GM18526 (cell line): ENCODE measurements at regions not wholly inside any gene's neighbourhood (a gene's known extent, or its start where the extent isn't known, plus 50 kb on each side); places are given as distances from the start of the nearest gene placed in this dataset.

ENCODE experiments used
- POLR2A ChIP-seq: IDR thresholded peaks from 3 replicates; pipeline ENCODE4 v1.6.1; 2011; ENCODE audit not compliant: insufficient read length; ENCODE audit errors: extremely low read depth

DNA sequence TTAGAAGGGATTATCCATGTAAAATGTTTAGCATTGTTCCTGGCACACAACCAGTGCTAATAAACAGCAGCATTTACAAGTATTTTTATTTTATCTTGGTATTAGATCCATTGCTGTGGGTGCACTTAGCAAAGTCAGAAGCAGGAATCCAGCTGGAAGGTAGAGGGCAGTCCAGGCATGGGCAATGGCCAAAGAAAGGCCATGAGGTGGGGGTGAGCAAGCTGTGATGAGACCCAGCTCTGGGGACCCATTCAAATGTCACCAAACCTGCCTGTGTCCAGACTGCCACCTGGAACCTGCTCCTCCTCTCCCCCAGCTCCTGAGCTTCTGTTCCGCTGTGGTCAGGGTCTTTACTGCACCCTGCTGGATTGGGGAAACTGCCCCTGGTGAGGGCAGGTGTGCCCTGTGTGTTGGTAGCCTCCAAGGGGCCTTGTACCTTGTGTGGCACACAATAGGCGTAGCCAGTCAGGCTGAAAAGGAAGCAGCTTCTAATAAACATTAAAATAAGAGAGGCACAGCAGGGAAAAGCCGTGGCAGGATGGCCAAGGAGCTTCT is 118.0 kb upstream of the CRHR1 start:
- no peak for TF ChIP-seq POLR2A

DNA sequence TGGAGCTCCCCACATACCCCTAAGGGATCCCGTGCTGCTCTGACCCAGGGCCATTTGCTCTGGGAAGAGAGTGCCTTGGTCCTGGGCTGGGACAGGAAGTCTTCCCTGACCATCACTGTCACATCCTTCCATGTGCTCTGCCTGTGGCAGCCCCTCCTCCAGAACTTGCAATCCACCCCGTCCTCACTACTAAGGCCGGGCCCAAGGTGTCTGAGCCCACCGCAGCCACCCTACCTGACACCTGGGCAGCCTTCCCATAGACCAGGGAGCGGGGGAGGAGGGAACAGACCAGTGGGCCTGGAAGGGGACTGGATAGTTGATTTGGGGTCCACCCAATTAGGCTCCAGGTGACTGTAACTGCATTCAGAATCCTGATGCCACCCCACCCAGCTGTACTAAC is 117.5 kb upstream of the CRHR1 start:
- no peak for TF ChIP-seq POLR2A

DNA sequence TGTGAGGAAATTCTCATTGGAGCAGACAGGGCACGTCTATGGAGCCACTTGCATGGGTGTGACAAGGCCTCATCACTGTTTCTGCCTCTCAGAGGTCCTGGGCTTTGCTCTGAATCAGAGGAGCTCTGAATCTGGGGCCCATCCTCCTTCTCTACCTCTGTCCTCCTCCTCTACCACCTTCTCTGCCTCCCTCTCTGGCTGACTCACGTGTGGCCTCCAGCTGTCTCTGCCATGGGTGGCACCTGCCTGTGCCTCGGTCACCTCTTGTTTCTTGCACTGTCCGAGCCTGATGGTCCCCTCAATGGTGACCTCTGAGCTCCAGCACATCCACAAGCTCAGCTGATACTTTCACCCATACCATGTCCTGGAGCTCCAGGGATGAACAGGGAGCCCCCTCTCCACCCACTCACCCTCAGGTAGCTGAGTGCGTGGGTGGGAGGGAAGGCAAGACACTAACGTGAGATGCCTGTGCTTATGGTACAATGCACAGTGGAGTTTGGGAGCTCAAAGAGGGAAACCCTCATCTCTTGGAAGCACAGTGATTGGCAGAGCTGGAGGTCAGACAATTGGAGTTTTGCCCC is 116.4 kb upstream of the CRHR1 start:
- no peak for TF ChIP-seq POLR2A

DNA sequence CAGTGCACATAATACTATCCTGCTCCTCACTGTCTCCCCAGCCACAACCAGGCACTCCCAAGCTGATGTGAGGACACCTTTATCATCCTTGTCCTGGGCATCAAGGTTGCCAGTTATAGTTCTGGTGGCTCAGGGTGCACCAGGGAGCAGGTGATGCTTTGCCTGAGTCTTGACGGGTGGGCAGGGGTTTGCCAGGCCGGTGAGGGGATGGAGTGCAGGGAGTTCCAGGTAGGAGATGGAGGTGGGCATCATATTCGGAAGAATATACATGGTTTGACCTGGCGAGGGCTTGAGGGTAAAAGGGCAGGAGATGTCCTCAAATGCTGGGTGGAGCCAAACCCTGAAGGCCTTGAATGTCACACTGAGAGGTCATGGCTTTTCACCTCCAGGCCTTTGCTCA is 115.8 kb upstream of the CRHR1 start:
- no peak for TF ChIP-seq POLR2A

DNA sequence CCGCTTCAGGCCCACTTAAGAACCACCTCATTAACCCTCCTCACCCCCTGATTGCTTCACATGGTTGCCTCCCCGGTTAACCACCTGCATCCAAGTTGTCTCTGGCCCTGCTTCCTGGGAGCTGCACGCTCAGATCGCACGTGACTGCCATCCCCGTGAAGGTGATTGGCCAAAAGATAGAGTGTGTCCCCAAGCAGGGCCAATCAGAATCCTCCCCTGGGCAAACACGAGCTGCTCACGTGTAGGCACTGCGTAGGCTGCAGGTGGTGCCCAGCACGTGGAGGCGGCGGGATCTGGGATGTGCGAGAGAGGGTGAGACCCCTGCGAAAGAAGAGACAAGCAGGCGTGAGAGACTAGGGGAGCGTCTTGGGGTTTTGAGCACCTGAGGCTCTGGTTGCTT is 111.8 kb upstream of the CRHR1 start:
- no peak for TF ChIP-seq POLR2A

DNA sequence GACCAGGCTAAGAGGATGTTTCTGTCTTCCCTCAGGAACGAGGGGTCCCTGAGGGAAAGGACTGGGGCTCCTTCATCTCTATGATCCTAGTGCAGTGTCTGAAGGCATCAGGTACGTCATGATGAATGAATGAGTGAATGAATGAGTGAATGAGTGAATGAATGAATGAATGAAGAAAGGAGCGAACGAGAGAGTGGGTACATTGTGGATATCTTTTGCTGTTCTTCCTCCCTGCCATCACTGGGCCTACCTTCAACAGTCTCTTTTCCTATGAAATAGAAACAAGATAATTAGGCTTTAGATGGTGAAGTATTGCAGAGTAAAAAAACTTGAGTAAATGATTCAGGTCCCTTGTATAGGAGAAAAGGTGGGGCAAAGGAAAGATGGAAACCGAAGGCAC is 111.3 kb upstream of the CRHR1 start:
- TF ChIP-seq POLR2A: no peak

DNA sequence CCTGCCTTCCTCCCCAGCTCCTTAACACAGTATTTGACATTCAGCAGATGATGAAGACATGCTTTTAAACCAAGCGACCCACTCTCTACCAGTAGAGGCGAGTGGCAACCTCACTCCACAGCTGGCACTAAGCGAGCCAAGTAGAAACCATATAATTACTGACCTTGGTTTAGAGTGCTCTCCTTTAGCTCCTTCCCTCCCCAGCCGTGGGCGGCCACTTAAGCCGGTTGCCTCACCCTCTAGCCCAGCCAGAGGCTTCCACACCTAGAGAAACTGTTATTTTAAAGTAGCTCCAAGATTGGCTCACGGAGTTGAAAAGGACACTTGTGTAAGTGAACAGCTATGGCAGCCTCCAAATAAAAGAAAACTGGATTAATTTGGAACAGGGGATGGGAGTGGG is 109.1 kb upstream of the CRHR1 start:
- TF ChIP-seq POLR2A: no peak

DNA sequence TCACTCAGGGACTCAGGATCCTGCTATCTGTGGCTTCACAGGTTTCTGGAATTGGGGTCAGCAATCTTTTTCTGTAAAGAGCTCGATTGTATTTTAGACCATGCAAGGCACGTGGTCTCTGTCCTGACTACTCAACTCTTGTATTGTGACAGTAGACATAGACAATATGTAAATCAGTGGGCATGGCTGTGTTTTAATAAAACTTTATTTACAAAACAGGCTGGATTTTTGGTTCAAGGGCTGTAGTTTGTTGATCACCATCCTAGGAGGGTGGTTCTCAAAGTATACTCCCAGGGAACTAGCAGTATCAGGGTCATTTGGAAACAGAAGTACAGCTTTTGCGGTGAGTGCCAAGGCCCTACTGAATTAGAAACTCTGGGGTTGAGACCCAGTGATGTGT is 108.2 kb upstream of the CRHR1 start:
- no peak for TF ChIP-seq POLR2A

DNA sequence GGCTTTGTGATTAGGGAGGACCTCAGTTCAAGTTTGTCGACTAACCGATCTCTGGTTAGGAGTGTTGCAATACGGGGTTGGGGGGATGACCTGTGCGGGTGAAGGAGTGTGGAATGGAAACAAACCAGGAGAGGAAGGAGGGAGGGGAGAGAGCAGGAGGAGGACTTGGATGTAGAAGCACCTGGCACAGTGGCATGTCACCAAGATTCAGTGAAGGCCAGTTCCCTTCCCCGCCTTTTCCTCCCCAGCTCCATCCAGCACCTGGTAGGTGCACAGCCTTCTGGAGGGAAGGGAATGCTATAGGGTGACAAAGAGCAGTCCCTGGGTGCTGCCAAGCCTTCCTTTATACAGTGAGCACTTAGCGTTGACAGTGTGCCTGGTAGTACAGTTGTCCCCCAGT is 107.4 kb upstream of the CRHR1 start:
- no peak for TF ChIP-seq POLR2A

DNA sequence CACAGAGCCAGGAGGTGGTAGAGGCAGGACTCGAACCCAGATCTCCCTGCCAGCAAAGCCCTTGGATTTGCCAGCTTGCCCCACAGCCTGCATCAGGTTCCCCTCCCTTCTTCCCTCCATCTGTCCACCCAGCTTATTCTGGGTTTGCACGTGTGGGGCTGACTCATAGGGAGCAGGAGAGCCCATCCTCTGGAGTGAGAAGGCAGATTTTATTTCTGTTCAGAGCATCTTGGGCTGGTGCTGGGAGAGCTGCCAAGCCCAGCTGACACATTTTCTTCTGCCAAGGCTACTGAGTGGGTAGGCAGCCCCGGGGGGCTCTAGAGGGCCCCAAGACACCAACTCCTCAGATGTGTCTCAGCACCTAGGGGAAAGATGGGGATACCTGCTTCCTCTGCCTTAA is 106.3 kb upstream of the CRHR1 start:
- TF ChIP-seq POLR2A: no peak

DNA sequence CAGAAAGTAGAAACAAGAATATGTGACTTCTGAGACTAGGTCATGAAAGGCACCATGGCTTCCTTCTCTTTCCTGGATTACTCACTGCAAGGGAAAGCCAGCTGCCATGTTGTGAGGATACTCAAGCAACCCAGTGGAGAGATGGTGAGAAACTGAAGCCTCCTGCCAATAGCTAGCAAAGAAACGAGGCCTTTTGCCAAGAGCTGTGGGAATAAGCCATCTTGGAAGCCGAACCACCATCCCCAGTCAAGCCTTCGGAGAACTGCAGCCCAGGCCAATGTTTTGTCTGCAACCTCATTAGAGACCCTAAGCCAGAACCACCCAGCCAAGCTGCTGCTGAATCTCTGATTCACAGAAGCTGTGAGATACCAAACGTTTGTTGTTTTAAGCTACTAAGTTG is 104.7 kb upstream of the CRHR1 start:
- no peak for TF ChIP-seq POLR2A

DNA sequence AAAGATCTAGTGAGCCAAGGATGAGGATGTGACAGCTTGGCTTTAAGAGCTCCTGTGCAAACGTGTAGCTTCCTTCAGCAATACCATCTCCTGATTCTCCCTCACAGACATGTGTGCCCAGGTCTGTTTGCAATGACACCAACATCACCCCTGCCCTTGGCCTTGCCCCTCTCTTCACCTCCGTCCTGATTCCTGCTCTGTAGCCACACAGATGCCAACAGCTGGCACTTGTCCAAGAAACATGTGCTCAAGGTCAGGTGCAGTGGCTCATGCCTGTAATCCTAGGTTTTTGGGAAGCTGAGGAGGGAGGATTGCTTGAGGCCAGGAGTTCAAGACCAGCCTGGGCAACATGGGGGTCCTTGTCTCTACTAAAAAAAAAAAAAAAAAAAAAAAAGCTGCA is 103.8 kb upstream of the CRHR1 start:
- TF ChIP-seq POLR2A: no peak

DNA sequence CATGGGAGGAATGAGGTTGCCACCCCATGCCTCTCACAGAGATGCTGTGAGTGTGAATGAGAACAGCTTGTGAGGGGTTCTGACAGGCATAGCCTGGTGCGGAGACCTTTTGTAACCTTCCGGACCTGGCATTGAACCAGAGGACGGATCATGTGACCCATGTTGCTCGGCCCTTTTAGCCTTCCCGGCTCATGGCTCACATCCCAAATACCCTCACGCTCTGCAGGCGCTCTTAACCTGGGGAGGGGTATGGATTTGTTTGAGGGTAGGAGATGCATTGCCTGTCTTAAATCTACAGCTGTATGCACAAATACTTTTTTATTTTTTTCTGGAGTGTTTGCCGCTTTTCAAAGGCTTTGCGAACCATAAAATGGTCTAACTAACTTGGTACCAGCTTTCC is 102.4 kb upstream of the CRHR1 start:
- no peak for TF ChIP-seq POLR2A

DNA sequence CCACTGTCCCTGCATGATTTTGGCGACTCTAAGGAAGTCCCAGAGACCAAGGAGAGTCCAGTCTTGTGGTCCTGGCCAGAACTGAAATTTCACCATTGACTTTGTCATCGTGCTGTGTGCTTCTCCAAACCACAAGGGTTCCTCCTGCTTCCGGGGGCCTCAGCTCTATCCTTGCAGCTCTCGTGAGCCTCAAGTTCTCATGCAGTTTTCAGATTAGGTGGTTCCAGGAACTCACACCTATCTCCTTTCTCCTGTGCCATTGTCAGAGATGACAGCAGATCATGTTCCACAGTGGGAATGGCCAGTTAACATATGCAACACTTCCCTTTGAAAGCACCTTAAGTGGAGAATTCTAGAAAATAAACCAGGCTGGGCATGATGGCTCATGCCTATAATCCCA is 97.9 kb upstream of the CRHR1 start:
- TF ChIP-seq POLR2A: no peak

DNA sequence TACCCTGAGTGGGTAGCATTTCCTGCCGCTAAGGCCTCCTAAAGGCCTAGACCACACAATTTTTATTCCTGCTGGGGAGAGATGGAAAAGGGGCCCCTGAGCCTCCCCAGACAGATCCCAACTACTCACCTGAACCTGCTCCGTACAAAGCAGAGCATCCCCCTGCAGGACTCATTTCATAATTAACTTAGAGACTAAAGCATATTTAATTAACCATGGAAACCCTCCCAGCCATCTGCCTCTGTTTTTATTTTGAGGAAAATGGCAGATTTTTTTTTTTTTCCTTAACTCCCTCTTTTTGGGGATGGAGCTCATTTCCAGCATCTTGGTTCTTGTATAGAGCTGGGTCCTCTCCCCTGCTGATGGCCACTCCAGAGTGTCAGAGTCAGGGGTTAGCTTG is 96.5 kb upstream of the CRHR1 start:
- no peak for TF ChIP-seq POLR2A

DNA sequence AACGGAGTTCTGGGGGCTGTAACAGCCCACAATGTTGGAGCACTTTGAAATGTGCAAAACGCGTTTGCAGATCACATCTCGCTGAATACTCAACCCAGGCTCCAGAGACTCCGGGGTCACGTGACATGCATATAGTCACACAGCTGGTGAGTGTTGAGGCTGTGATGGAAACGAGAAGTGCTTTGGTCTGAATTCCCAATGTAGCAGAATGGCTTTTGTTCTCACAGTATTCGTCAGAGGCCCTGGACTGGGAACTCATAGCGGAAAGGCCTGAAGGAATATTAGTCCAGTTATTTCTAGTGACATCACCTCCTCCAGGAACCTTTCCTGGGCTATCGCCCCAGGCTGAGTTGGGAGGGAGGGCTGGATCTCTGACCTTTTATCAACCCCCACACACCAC is 95.8 kb upstream of the CRHR1 start:
- TF ChIP-seq POLR2A: no peak

DNA sequence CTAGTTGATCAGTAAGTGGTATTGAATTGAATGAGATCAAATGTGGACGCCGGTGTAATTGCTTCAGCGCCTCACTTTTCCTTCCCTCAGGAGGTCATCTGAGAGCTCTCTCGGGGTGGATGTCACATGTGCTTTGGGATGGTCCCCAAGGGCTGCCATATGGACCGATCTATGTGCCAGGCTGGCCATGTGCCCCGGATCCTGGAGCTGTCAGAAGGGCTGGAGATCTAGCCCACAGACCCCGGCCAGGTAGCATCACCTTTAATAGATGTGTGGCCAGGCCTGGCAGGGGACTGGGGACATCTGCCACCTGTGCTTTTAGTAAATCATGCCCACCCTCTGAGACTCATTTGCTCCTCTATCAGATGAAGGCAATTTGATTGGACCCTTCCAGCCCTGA is 95.3 kb upstream of the CRHR1 start:
- TF ChIP-seq POLR2A: no peak
